IPS-18c (cell line): ENCODE measurements at regions not wholly inside any gene's neighbourhood (a gene's known extent, or its start where the extent isn't known, plus 50 kb on each side); places are given as distances from the start of the nearest gene placed in this dataset.
"Not testable (repeated sequence)": the region's sequence is repeated elsewhere in the genome, so short reads cannot be mapped to it uniquely, and the experiment has no call there.

Source experiments
- H3K4me3 ChIP-seq: 2 replicates; pipeline ENCODE4 v1.7.0; 2013; ENCODE audit warnings: low read depth, mild to moderate bottlenecking, low read length, moderate library complexity; ENCODE audit not compliant: insufficient read depth
- H3K9me3 ChIP-seq: one replicate; pipeline ENCODE4 v1.6.1; 2013; ENCODE audit warnings: mild to moderate bottlenecking, low read length, moderate library complexity; ENCODE audit not compliant: control insufficient read depth, insufficient read depth

DNA sequence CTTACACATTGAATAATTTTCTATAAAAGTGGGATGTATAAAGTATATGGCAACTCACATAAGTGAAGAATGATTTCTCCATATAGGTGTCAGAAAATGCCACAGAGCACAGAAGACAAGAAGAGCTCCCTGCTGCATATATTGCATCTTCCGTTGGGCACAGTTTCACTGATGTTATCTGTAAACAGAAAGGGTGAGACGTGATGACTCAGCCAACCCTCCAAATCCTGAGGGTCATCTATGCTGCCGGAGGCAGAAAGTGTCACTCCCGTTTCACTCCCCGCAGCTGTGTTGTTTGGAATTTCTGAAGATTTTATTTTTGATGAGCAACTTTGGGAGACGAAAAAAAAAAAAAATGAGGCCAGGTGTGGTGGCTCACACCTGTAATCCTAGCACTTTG is 644.1 kb downstream of the C6orf118 start:
- Histone ChIP-seq H3K9me3 (peaks cover 2% of the 10 kb centered on the region), H3K4me3 (no peak overlapping the region)

DNA sequence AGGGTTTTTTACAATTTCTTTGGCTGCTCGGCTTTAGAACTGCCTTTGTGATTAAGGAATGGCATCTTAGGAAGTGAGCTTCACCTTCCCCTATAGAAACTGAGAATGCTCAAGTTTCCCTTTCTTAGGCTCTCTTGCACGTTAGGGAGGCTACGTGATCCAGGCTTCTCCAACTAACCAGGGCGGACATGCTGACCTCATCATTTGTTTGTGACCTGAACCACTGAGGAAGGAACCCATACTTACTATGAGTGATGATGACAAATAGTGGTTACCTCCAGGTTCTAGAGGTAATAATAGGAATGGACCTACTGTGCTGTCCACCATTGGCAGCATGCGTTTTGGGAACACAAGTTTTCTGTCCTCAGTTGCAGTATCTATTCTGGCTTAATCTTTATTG is 645.8 kb downstream of the C6orf118 start:
- Histone ChIP-seq H3K4me3 (no peak overlapping the region), H3K9me3 (peaks cover 2% of the 10 kb centered on the region)

DNA sequence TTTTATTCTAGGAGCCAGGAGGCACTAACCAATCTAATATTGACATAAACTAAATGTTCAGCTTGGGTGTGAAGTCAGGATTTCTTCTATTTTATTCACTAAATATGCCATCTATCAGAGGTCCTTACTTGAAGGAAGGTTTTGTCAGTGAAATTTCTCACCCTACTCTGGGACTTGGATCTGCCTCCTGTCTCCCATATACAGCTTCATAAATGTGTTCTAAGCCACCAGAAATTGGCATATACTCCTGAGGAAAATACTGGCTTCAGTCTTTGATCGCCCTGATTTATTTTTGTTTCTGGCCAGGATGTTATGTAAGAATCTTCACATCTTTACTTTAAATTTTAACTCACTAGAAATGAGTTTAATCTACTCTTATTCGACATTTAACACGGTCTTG is 647.7 kb downstream of the C6orf118 start:
- peaks cover 2% of the 10 kb centered on the region for H3K9me3 ChIP-seq
- no peak overlapping the region for H3K4me3 ChIP-seq

DNA sequence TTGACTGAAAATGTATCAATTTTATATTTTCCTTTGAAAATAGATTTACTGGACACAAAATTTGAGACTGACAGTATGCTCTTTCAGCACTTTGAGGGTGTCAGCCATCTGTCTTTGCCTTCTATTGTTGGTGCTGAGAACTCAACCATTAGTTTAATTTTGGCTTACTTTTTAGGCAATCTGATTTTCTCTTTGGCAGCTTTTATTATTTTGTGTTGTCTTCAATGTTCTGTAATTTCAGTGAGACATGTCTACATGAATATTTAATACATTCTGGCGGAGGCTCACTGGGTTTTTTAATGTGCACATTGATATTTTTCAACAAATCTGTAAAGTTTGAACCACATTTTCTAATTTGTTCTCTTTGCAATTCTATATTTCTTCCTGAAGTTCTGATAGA is 648.6 kb downstream of the C6orf118 start:
- peaks cover 2% of the 10 kb centered on the region for H3K9me3 ChIP-seq
- H3K4me3 ChIP-seq = no peak overlapping the region

DNA sequence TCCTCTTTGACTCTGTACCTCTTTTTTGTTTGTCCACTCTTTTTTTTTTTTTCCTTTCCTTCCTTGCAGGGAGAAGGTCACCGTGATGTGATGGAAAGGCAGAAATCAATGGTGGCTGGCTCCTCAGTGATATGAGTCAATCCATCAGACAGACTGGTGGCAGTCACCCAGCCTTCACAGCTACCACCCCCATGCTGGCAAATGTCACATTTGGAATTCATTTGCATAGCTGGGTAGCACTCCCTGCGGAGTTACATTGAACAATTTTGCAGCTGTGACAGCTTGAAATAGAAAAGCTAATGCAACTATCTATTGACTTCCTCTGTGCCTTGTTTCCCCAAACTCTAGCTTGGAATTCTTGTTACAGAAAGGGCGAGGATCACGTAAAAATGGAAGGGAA is 668.4 kb downstream of the C6orf118 start:
- H3K4me3 ChIP-seq = no peak overlapping the region
- H3K9me3 ChIP-seq = no peaks in the 10 kb centered on the region

DNA sequence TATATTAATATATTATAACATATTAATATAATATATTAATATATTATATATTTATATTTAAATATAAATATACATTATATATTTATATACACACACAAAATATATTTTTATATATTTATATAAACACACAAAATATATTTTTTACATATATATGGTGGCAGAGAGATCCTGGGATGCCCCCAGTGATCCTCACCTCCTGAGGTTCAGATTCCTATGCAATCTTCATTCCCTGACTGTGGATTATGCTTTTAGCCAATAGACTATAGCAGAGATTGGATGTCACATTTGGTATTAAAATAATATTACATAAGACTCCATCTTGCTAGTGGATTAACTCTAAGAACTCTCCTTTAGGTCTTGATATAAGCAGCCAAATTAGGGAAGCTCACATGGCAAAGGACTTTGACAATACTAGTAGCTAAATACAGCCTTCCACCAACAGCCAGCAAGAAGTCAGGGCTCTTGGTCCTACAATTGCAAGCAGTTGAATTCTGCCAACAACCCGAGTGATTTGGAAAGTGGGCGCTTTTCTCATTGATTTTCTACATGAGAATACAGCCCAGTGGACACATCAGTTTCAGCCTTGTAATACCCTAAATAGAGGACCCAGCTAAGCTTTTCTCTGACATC is 681.0 kb downstream of the C6orf118 start:
- Histone ChIP-seq H3K9me3 (no peaks in the 10 kb centered on the region), H3K4me3 (no peak overlapping the region)

DNA sequence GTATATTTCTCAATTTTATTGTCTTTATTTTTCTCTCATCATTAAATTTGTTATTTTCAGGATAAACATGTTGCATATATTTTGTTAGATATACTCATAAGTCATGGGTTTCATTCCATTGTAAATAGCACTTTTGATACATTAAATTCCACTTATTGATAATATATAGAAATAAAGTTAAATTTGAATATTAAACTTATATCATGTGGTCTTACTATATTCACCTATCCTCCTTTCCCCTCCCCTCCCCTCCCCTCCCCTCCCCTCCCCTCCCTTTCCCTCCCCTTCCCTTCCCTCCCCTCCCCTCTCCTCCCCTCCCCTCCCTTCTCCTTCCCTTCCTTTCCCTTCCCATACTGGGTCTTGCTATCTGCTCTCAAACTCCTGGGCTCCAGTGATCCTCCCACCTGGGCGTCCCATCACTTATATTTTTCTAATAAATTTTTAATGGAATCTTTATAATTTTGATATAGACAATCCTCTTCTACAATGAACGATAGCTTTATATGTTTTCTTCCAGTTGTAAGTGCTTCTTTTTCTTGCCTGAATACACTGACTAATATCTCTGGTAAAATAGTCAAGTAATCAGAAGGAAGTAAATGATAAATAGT is 692.4 kb downstream of the C6orf118 start:
- Histone ChIP-seq H3K9me3 (no peaks in the 10 kb centered on the region), H3K4me3 (no peak overlapping the region)

DNA sequence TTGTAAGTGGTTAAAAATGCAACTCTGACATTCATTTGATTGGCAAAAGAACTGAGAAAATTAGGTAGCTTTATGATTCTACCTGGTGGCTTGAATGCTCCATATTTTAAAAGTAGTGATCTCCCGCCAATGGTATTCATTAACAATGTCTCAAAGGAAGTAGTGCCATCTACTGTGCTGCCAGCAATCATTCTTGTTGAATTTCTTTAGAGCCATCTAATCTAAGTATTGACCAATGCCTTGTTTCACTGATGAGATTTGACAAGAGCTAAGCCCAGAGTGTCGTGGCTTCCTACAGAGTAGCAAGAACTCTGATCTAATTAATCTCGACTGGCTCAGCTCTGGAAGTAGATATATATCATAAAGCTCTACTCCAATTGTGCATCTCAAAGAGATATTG is 696.7 kb downstream of the C6orf118 start:
- Histone ChIP-seq H3K9me3 (no peaks in the 10 kb centered on the region), H3K4me3 (no peak overlapping the region)

DNA sequence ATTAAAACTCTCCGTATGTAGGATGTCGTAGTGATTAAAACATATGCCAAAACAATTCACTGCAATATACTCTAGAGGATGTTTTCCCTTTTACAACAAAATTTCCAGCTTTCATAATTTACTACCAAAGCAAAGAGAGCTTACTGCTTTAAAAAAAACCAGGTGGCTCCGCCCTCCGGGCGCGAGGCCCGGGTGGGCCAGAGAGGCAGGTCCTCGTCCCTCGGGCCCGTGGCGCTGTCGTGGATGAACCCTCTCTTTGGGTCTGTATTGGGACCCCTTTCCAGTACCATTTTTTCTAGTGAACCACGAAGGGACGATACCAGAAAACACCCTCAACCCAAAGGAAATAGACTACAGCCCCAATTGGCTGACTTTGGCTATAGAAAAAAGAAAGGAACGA is 698.5 kb downstream of the C6orf118 start:
- not testable (repeated sequence) for H3K9me3 ChIP-seq, H3K4me3 ChIP-seq

DNA sequence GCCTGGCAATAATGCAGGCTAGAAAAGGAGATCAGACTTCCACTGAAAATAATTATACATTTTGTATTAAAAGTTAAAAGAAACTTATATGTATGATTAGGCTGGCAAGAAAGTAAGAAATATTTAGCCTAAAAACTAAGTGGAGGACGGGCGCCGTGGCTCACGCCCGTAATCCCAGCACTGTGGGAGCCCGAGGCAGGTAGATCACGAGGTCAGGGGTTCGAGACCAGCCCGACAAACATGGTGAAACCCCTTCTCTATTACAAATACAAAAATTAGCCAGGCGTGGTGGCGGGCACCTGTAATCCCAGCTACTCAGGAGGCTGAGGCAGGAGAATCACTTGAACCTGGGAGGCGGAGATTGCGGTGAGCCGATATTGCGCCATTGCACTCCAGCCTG is 707.0 kb downstream of the C6orf118 start:
- H3K9me3 ChIP-seq, H3K4me3 ChIP-seq: not testable (repeated sequence)

DNA sequence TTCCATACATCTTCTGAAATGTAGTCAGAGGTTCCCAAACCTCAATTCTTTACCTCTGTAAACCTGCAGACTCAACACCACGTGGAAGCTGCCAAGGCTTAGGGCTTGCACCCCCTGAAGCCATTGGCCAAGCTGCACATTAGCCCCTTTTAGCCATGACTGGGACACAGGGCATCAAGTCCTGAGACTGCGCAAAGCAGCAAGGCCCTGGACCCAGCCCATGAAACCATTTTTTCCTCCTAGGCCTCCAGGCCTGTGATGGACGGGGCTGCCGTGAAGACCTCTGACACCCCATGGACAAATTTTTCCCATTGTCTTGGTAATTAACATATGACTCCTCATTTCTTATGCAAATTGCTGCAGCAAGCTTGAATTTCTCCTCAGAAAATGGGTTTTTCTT is 727.8 kb downstream of the C6orf118 start:
- Histone ChIP-seq H3K4me3 (no peak overlapping the region), H3K9me3 (peaks cover 7% of the 10 kb centered on the region)

DNA sequence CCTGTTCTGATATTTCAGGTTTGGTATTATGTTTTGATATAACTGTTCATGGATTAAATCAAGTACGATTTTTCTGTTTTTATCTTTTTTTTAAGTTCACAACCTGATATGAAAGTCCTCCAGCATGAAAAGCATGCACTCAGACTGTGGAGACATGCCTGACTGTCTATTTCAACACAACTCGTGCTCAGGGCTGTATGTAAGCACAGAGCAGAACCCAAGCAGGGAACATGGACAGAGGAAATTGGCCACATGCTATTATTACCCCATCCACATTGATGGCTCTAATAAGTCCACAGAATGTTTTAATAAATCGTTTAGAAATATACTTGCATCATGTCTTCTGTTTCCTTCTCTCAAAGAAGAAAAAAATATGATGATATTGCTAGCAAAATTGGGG is 730.4 kb downstream of the C6orf118 start:
- H3K4me3 ChIP-seq = no peak overlapping the region
- peaks cover 7% of the 10 kb centered on the region for H3K9me3 ChIP-seq

DNA sequence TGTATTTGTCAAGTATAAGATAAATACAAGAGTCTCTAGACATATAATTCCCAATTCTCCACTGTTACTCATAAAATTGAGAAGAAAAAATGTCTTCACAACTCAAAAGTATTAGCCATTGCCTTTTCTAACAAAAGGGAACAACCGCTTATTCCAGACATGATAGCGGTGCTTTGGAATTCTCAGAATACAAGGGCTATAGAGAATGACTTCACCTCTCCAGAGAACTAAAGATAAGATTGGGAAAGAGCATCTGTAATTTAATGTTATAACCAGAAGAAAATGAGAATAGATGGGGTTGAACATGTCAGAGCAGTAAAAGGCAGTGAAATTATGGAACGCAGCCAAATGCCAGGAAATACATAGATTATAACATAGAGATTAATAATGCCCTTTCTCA is 730.8 kb downstream of the C6orf118 start:
- Histone ChIP-seq H3K4me3 (no peak overlapping the region), H3K9me3 (peaks cover 7% of the 10 kb centered on the region)

DNA sequence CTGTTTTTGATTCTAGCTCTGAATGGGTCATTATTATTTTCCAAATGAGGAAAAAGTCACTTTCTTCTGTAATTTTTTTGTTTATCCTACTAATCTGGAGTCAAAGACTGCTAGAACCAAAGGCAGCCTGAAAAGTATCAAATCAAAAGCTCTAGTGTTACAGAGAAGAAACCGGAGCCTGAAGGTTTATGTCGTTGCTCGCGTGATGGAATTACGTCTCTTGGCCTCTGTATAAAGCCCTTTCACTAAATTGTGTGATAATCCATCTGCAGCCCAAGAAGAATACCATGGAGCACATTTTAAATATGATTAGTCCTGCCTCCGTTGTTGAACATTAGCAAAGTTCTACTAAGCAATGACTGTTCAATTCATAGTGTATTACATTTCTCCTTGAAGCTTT is 738.6 kb downstream of the C6orf118 start:
- H3K4me3 ChIP-seq = no peak overlapping the region

DNA sequence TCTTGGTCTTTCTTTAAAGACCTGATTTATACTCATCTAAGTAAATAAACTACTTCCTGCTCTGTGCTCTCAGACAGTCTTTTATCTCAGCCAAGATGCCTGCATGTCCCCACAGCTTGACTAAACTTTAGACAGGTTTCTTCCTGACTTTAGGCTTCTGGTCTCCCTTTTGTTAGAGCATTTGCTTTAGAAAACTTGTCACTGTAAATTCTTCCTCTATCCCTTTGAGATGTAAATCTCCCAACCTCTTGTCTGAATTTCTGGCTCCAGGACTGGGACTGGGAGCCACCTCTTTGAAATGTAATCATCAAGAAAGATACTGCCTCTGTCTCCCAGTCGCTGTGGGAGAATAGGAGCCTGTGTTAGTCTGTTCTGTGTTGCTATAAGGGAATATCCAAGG is 739.9 kb downstream of the C6orf118 start:
- H3K4me3 ChIP-seq = no peak overlapping the region
- H3K9me3 ChIP-seq = no peaks in the 10 kb centered on the region

More for the DNA sequence above, 738.6 kb downstream of the C6orf118 start:
- no peaks in the 10 kb centered on the region for H3K9me3 ChIP-seq

DNA sequence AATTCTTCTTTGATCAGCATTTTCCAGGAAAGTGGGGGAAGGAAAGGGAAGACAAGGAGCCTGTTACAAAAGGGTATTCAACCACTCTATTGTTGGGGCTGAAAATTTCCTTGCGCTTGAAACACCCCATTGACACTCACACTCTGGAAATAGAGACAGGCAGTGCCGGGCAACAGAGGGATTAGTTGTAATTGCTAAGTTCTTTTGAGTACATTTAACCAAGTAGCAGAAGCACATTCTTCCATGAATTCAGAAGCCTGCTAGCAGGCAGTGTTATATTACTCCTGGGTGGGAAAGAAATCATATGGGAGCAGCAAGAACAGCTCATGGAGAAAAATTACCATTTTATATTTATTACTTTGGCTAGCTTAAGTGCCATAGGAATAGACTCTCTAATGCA is 745.5 kb downstream of the C6orf118 start:
- peaks cover 10% of the 10 kb centered on the region for H3K9me3 ChIP-seq
- no peak overlapping the region for H3K4me3 ChIP-seq

DNA sequence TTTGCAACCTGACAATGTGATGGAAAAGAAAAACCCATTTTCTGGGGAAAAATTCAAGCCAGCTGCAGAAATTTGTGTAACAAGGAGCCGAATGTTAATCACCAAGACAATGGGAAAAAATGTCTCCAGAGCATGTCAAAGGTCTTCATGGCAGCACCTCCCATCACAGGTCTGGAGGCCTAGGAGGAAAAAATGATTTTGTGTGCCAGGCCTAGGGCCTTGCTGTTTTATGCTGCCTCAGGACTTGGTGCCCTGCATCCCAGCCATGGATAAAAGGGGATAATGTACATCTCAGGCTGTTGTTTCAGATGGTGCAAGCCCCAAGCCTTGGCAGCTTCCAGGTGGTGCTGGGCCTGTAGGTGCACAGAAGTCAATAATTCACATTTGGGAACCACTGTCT is 747.7 kb downstream of the C6orf118 start:
- Histone ChIP-seq H3K4me3 (no peak overlapping the region), H3K9me3 (peaks cover 10% of the 10 kb centered on the region)

DNA sequence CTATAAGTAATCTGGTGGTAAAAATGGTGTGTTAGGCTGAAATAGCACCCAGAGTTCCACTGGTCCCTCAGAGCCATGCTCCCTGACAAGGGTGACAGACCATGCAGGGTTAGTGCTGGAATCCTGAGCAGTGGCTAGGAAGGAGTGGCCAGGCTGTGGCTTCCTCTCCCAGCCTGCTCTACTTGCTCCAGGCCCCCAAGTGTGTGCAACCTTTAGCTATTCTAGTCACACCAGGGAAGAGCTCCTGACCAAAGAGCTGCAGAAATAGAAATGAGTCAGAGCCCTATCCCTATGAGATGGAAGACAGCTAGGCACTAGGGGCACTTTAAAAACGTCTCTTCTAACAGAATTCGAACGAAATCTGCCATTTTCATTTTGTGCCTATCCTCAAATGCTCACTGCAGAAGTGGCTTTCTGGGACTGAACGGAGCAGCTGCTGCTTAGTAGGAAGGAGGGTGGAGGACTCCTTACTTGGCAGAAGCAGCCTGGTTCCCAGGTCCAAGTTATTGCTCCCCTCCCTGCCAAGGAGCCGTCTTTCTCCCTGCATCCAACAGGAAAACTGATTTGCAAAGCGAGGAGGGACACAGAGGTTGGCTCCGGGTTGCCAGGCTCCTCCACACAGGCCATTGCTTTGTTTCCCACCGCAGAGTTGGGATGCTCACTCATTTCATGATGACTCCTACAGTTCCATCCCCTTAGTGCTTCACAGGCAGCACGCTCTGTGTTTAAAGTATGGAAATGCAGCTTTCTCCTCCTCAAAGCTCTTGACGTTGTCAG is 754.5 kb downstream of the C6orf118 start:
- no peak overlapping the region for H3K4me3 ChIP-seq
- no peaks in the 10 kb centered on the region for H3K9me3 ChIP-seq
